Stimulated activated CD4-positive, alpha-beta T cell treated with anti-CD3 and anti-CD28 coated beads, Interleukin-12 subunit alpha, Interleukin-12 subunit beta, amount 100 ng/mL, for 4 hours (primary cell): ENCODE measurements at regions not wholly inside any gene's neighbourhood (a gene's known extent, or its start where the extent isn't known, plus 50 kb on each side); places are given as distances from the start of the nearest gene placed in this dataset.

Experiments
- DNase-seq: peaks from one replicate; pipeline ENCODE4 v3.0.0-alpha.2; 2020

DNA sequence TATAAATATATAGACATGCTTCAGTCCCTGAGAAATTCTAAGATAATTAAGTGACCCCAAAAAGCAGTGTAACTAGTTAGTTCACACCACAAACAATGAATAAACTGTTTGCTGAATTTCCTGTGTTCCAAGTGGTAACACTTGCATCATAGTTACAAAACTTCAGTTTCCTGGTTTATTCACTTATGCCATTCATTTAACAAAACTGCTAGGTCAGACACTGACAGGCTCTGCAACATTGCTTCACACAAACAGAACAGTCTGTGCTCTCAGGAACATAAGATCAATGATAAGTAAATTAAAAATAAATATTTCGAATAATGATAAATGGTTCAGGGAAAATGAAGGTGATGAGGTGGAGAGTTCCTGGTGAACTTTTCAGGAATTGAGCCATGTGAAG, 133.3 kb upstream of the NAMPT start:
- DNase-seq = no peak

DNA sequence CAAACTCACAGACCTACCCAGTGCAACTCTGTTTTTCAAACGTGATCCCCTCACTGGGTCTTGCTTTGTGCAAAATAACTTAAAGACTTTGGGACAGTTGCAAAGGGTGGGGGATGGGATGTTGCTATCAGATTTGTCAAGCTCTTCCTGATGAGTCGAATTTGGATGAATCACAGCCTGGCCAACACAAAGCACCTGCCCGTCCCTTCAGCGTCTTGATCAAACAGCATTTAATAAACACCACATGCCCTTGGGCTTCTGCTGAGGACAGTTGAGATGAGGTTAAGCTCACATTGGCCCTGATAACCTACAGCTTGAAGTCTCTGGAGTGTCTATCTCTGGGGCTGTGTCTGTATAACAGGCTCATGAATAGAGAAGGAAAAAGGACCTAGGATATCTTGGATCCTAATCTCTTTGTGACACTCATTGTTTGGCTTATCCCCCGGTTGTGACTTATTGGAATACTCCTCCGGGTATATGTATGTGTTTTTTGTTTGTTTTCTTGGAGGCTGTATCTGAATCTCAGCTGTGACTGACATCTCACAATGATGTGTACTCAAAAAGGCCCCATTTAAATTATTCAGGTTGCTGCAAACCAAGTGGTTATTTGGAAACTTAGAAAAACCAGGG, 132.6 kb upstream of the NAMPT start:
- no peak for DNase-seq

DNA sequence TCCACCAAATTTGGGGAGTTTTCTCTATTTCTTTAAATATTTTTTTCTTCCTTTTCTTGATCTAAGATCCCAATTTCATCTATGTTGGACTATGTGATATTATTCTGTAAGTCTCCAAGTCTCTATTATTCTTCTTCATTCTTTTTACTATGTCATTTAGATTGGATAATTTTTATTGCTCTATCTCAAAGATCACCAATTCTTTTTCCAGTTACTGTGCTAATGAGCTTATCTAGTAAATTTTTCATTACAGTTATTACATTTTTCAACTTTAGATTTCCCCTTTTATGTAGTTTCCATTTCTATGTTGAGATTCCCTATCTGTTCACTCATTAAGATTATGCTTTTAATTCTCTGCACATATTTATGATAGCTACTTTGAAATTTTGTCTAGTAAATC, 131.6 kb upstream of the NAMPT start:
- no peak for DNase-seq

DNA sequence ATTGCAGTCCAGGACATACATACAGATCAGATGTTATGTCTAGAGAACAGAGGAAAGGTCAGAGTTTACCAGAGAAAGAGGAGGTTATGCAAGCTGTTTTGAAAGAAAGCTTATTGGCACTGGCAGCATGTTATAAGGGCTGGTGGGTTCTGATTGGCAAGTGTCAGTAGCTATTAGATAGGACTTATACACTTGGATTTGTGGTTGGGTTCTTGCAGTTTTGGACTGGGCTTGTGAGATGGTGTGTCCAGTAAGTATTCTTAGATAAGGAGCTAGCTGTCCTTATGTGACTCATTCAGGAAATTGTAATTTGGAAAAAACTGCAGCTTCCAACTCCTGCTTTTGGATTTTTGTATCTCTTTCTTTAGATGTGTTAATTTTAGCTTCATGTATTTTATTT, 130.7 kb upstream of the NAMPT start:
- no peak for DNase-seq

DNA sequence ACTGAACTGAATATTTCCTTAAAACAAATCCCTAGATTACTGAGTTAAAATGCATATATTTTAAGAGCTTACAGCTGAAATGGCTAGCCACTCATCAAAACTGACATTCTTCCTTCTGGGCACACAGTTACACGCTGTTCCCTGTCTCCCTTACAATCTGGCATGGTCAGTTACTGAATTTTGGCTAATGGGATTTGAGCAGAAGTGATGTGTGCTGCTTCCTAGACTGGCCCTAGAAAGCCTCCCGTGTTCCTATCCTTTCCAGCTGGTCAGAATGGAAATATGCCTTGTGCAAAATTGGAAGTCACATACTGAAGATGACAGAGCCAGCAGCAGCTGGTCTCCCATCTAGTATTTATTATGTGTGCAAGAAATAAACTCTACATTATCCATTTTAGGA, 128.7 kb upstream of the NAMPT start:
- no peak for DNase-seq

DNA sequence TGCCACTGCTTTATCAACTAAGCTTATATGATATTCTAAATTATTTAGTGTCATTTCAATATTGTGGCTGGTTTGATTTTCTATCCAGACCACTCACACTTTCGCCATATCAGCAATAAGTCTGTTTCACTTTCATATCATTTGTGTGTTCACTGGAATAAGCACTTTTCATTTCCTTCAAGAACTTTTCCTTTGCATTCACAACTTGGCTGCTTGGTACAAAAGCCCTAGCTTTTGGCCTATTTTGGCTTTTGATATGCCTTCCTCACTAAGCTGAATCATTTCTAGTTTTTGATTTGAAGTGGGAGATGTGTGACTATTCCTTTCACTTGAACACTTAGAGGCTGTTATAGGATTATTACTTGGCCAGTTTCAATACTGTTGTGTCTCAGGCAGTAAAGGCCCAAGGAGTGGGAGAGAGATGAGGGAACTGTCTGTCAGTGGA, 120.9 kb upstream of the NAMPT start:
- DNase-seq = no peak

DNA sequence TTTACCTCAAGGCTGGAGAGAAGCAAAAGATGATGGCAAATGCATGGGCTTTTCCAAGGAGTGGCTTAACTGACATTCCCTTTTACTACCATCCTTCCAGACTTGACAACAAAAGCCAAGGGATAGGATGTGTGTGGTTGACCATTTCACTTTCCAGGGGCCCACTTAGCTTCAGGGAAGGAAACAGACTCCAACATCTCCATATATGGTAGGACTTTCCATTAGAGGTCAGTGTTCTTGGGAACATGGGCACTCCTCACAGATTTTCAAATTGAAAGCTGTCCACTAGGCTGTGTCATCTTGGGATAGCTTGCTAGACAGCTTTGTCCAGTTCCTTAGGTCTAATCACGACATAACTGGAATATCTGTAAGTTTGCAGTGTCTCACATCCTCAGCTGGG, 118.1 kb upstream of the NAMPT start:
- no peak for DNase-seq

DNA sequence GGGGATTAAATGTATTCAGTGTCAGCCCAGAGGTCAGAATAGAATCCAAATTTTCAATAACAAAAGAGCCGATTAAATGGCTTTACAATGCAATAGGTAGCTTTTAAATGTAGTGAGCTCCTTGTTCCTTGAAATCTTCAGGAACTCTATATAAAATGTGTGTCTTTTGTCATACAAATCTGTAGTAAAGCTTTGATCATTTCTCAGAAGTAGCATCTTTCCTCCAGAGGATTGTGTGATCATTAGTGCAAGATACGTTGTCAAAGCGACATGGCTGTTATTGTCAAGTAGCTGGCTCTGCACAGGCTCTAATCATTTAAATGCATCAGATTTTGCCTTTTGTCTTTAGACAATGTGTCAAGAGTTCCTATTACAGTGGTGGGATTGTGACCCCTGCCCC, 116.1 kb upstream of the NAMPT start:
- no peak for DNase-seq

DNA sequence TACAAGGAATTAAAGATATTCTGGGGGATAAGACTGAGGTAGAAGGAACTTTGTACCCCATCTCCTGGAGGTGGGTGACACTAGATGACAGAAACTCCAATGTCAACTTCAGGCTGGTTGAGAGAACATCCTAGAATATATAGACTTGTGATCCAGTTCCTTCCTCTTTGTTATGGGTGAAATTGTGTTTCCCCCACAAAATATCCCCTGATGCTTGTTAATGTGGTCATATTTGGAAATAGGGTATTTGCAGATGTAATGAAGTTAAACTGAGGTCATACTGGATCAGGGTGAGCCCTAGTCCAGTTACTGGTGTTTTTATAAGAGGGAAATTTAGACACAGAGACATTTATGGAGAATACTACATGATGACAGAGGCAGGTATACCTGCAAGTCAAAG, 114.0 kb upstream of the NAMPT start:
- no peak for DNase-seq

DNA sequence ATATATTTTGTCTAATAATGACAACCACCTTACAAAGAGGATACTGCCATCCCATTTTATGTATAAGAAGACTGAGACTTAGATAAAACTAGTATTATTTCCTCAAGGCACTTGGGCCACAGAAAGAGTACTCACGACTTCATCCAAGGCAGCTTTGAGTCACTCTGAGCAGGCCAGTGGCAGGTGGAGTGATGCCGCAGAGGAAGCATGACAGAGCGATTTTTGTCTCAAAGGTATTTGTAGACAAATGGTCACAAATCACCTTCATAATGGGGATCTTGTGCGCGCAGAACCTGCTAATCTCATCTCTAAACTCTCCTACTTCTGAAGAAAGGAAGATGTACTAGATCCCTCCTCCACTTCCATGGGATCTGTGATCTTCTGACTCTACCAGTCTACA, 113.2 kb upstream of the NAMPT start:
- no peak for DNase-seq

DNA sequence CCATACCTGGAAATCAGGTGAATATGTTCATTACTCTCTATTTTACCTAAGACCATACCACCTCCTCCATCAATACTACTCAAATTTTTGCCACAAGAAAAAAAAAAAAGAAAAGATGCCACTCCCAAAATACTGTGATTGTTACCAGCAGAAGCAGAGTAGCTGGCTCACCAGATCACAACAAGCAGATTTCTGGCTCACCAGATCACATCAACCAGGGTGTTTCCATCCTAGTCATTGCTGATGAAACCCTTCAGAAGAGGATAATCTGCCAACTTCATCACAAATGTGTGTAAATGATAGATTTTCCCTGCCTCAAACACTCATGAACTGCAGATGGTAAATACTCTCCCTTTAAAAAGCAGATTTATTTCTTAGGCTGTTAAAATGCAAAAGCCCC, 109.7 kb upstream of the NAMPT start:
- no peak for DNase-seq

DNA sequence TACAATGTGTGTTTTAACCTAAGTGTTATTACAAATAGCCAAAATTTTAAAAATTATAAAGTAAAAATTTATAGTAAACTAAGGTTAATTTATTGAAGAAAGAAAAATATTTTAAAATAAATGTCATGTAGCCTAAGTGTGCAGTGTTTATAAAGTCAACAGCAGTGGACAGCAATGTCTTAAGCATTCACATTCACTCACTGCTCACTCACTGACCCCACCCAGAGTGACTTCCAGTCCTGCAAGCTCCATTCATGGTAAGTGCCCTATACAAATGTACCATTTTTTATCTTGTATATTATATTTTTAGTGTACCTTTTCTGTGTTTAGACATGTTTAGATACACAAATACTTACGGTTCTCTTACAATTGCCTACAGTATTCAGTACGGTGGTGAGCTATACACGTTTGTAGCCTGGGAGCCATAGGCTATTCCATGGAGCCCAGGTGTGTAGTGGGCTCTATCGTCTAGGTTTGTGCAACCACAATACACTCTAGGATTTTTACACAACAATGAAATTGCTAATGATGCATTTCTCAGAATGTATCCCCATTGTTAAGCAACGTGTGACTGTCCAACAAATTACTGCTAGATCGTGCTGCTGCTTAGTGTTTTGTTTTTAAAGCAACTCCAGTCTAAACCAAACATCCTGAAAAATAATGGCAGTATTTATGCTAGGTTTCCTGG, 108.9 kb upstream of the NAMPT start:
- no peak for DNase-seq

DNA sequence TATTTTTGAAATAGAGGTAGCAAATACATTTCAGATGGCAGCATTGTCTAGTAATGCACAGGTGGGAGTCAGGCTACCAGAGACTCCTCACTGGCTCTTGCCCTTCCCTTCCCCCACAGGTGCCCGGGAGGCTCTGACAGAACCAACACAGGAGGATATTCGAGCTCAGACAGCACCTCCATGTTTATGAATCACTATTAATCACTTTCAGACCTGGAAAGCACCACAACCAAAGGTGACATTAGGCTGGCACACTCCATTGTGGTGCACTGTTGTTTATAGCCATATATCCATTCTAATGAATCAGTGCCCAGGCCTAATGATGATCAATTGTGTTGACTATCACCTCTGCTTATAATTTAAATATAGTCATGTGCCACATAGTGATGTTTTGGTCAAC, 107.8 kb upstream of the NAMPT start:
- DNase-seq = no peak

DNA sequence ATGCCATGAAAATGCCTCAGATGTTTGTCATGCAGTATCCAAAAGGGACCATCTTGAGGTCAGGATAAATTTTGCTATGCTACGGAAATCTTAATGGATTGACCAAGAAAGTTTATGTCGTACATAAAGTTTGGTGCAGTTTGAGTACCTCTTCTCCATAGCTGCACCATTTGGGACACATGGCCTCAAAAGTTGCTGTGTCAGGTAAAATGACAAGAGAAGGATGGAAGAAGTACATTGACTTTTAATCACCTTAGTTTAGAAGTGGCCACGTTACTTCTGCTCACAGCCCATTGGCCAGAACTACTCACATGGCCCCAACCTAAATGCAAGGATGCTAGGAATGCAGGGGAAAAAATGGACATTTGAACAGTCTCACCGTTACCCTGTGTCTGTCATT, 107.4 kb upstream of the NAMPT start:
- no peak for DNase-seq

DNA sequence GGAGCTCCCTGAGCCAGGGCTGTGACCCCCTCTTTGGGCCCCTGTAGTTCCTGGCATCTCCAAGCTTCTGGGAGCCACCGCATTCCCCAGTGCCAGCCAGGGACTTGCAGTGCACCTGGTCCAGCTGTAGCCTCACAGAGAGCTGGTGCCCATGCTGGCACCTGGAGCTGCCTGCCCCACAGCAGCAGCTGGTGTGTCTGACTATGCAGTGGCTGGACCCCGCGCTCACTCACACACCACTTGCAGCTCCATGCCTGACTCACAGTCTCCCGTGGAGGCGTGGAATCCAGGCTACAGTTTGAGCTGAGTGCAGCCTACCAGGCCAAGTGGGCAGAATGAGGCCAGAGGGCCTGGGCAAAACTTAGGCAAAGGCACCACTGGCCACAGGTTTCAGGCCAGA, 102.2 kb upstream of the NAMPT start:
- DNase-seq = no peak

DNA sequence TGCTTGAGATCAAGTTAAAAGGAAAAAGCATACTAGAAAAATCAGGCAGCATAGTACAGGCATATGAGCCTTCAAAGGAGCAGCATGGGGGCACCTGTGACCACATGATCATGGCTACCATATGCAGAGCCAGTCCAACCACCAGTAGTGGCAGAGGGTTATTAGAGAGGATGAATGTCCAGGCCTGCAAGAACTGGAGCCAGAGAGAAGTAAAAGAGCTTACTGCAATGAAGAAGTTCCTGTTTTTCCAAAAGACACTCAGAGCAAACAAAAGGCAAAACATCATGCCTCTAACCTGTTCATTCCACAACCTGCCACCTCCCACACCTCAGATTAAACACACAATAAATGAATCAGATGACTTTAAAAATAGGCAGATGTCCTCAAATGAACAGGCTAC, 99.6 kb upstream of the NAMPT start:
- DNase-seq = no peak

DNA sequence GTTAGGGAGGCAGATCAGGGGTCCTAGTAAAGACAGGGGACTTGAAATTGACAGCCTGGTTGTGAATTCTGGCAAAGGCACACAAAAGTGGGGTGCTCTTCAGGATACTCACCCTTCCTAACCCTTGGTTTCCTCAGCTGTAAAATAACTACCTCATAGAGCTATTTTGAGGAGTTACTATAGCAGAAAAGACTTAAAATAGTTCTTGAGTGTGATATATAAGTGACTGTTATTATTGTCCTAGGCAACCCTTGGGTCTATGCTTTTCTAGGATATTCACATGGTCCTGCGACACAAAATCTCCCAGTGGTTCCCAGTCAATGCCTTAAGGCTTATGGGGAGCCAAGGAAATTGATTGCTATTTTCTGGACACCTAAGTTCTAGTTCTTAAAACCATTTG, 98.1 kb upstream of the NAMPT start:
- DNase-seq = no peak

DNA sequence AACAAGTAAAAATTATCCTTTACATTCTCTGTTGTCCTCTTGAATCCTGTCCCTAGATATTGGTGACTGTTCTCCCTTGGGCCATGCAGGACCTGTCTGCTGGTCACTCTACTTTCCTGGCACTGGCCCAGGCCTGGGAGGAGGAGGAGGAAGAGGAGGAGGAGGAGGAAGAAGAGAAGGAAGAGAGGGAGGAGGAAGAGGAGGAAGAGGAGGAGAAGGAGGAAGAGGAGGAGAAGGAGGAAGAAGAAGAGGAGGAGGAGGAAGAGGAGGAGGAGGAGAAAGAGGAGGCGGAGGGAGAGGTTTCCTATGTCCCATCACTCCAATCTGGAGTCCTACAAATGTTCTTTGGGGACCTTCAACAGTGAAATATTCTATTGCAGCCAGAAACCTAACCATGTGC, 97.3 kb upstream of the NAMPT start:
- no peak for DNase-seq

DNA sequence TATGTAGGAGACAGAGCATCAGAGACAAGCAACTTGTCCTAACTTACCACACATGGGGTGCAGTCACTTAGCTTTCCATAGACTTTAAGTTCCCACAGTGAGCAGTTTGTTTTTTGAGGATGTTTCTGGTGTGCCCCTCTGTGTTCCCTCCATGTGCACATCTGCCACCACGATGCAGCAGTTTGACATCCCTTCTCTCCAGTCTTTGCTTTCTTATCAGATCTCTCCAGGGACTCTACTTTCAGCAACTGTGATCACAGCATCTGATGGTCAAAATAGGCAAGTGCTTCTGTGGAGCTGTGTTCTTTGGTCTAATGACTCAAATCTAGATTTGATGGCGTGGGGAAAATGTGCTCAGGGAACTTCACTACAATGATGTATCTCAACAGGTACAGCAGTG, 96.5 kb upstream of the NAMPT start:
- DNase-seq = no peak

DNA sequence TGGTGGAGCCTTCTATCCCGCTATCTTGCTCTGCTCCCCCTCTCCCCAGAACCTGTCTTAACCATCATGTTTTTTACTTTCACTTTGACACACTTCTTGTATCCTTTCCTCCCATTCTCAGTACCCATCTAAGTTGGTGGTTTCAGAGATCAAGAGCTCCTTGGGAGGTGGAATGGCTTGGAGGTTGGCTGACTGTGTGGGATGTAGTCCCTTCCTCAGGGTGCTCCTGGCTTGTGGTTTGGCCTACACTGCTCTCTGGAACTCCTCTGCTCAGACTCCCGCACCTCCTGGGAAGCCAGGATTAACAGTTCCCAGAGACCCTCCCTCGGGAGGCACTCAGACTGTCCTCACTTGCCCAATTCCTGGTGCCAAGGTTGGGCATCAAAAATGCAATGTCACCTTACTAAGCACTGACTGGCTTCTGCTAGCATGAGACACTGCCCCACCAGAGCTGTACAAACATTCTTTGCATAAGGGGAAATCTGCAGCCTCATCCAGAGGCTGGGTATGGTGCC, 93.1 kb upstream of the NAMPT start:
- no peak for DNase-seq

DNA sequence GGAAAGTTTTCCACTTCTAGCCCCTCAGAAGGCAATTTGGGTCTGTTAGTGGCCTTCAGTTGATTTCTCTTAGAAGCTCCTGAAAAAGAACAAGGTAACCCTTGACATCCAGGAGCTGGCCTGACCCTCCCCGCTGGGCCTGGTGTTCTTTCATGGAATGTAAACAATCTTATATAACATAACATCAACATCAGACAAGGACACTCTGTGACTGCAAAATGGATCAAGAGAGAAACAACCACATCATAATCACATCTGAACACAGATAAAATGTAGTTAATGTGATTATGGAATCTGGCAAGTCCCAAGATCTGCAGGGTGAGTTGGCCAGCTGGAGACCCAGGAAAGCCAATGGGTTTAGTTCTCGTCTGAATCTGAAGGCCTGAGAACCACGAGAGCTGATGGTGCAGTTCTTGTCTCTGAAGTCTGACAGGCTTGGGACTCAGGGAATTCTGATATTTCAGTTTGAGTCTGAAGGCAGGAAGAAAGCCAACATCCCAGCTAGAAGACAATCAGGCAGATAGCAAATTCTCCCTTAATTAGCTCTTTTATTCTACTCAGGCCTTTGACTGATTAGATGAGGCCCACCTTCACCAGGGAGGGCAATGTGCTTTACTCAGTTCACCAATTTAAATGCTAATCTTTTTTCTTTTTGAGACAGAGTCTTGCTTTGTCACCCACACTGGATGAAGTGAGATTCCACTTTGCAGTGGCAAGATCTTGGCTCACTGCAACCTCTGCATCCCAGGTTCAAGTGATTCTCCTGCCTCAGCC, 91.4 kb upstream of the NAMPT start:
- no peak for DNase-seq

DNA sequence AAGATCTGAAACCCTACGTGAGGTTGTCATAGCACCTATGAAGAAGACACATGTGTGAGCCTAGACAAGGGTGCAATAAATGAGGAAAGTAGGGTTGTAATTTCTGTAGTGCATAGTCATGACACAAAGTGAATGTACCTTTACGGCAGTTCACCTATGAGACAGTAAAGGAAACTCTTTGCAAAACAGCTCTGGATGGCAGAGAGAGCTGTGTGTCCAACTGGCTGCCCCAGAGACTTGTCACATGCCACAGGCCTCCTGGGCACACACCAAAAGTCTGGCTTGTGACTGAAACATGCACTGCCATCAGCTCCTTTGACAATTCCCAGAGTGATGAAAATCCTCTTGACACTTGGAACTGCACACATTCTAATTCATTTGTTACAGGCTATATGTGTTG, 90.7 kb upstream of the NAMPT start:
- DNase-seq = no peak

DNA sequence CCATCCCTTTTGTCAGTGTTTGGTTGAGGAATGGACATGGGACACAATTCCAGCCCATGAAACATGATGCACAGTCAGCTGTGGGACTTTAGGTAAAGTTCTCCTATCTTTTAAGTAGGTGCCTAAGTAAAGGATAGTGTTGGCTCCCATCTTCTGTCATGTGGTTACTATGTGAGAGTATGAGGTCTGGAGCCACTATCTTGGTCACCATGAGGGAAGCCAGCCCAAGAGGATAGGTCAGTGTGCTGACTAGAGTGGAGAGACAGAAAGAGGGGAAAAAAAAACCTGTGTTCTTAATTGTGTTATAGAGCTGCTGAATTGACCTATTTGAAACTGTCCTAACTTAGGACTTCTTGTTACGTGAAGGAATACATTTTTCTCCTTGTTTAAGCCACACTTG, 89.7 kb upstream of the NAMPT start:
- no peak for DNase-seq
